ENCODE measurements at regions not wholly inside any gene's neighbourhood (a gene's known extent, or its start where the extent isn't known, plus 50 kb on each side); places are given as distances from the start of the nearest gene placed in this dataset.

- TF ChIP-seq CTCF (IDR thresholded peaks at IDR 0.05) (no peak), POLR2A (IDR thresholded peaks at IDR 0.05) (no peak)
Observed at GRCh38 chr11:100459811-100460210, 227.3 kb upstream of the ARHGAP42 start.
